GM23338 (cell line): ENCODE measurements at regions not wholly inside any gene's neighbourhood (a gene's known extent, or its start where the extent isn't known, plus 50 kb on each side); places are given as distances from the start of the nearest gene placed in this dataset.

ENCODE experiments used
- ATAC-seq: fragments of 200-7000 bp; cut with Tn5 transposase; 3 replicates; pipeline ENCODE4 v1.9.1; 2020
- DNase-seq: peaks from one replicate; pipeline ENCODE4 v3.0.0-alpha.2; 2015; ENCODE audit warnings: low spot score
- H2AFZ ChIP-seq: fragments of 200-600 bp; sonication (generic); 2 replicates; pipeline ENCODE4 v1.8.0; 2016; ENCODE audit warnings: antibody characterized with exemption, mild to moderate bottlenecking, moderate library complexity
- H3F3A ChIP-seq: fragments of 200-600 bp; sonication (generic); replicated peaks from 2 replicates; pipeline ENCODE4 v1.8.0; 2017; ENCODE audit warnings: antibody characterized with exemption, mixed run types, low read depth
- H3K27ac ChIP-seq: fragments of 200-600 bp; sonication (generic); 2 replicates; pipeline ENCODE4 v1.6.1; 2016; ENCODE audit warnings: low read depth
- H3K27me3 ChIP-seq: fragments of 200-600 bp; sonication (generic); 2 replicates; pipeline ENCODE4 v1.8.0; 2016; ENCODE audit warnings: mild to moderate bottlenecking, mixed run types, moderate library complexity; ENCODE audit not compliant: insufficient read depth
- H3K36me3 ChIP-seq: fragments of 200-600 bp; sonication (generic); 2 replicates; pipeline ENCODE4 v1.8.0; 2016; ENCODE audit warnings: mild to moderate bottlenecking; ENCODE audit not compliant: insufficient read depth
- H3K4me1 ChIP-seq: fragments of 200-600 bp; sonication (generic); 2 replicates; pipeline ENCODE4 v1.8.0; 2016; ENCODE audit warnings: mild to moderate bottlenecking, moderate library complexity; ENCODE audit not compliant: insufficient read depth
- H3K4me2 ChIP-seq: fragments of 200-600 bp; sonication (generic); 2 replicates; pipeline ENCODE4 v1.7.1; 2017; ENCODE audit warnings: mixed run types
- H3K4me3 ChIP-seq: fragments of 200-600 bp; sonication (generic); 2 replicates; pipeline ENCODE4 v1.6.1; 2016; ENCODE audit warnings: mixed run types
- H3K79me2 ChIP-seq: fragments of 200-600 bp; sonication (generic); replicated peaks from 2 replicates; pipeline ENCODE4 v1.8.0; 2017; ENCODE audit warnings: mild to moderate bottlenecking; ENCODE audit not compliant: insufficient read depth
- H3K9me2 ChIP-seq: fragments of 200-600 bp; sonication (generic); 2 replicates; pipeline ENCODE4 v1.8.0; 2017; ENCODE audit not compliant: insufficient read depth
- H4K20me1 ChIP-seq: fragments of 200-600 bp; sonication (generic); replicated peaks from 2 replicates; pipeline ENCODE4 v1.8.0; 2017; ENCODE audit warnings: mild to moderate bottlenecking; ENCODE audit not compliant: insufficient read depth
- H3K27ac Mint-ChIP-seq: 2 replicates; pipeline ENCODE4 v1.8.0; 2020; ENCODE audit warnings: inconsistent platforms, mild to moderate bottlenecking, moderate library complexity, mixed read lengths
- H3K27me3 Mint-ChIP-seq: 3 replicates; pipeline ENCODE4 v1.8.0; 2022; ENCODE audit warnings: low read depth, mild to moderate bottlenecking, moderate library complexity, mixed read lengths, inconsistent platforms; ENCODE audit not compliant: insufficient read depth, poor library complexity
- H3K36me3 Mint-ChIP-seq: 3 replicates; pipeline ENCODE4 v1.8.0; 2021; ENCODE audit warnings: low read depth, mild to moderate bottlenecking, inconsistent platforms, moderate library complexity, mixed read lengths
- H3K4me1 Mint-ChIP-seq: 3 replicates; pipeline ENCODE4 v1.8.0; 2020; ENCODE audit warnings: mild to moderate bottlenecking, inconsistent platforms, mixed read lengths
- H3K4me3 Mint-ChIP-seq: 3 replicates; pipeline ENCODE4 v1.8.0; 2021; ENCODE audit warnings: moderate library complexity, mild to moderate bottlenecking, inconsistent platforms, mixed read lengths
- H3K9me3 Mint-ChIP-seq: 3 replicates; pipeline ENCODE4 v1.8.0; 2020; ENCODE audit warnings: moderate library complexity, mild to moderate bottlenecking, inconsistent platforms, mixed read lengths
- CREB1 ChIP-seq: fragments of 250-450 bp; sonication (Bioruptor Pico); IDR thresholded peaks from 2 replicates; pipeline ENCODE4 v1.5.0; 2020; ENCODE audit warnings: low read depth, mild to moderate bottlenecking, moderate library complexity
- CTCF ChIP-seq, 2 experiments: fragments of 200-600 bp in 1 of 2; sonication (generic) in 1 of 2; conservative IDR thresholded peaks; 2 replicates each; pipeline versions ENCODE4 v1.5.1 to v1.6.1; 2016 to 2017; ENCODE audit warnings: antibody characterized with exemption in 2 of 2, low read depth in 2 of 2, mild to moderate bottlenecking in 2 of 2, moderate library complexity in 1 of 2
- EZH2 ChIP-seq: fragments of 200-600 bp; sonication (generic); IDR thresholded peaks from one replicate; pipeline ENCODE4 v1.8.0; 2017; ENCODE audit warnings: antibody characterized with exemption, mild to moderate bottlenecking, low read depth; ENCODE audit not compliant: unreplicated experiment
- REST ChIP-seq: IDR thresholded peaks from one replicate; pipeline ENCODE4 v1.6.1; 2018; ENCODE audit warnings: antibody characterized with exemption; ENCODE audit not compliant: unreplicated experiment
- ZNF114 ChIP-seq: fragments of 250-450 bp; sonication (Bioruptor Pico); IDR thresholded peaks from 2 replicates; pipeline ENCODE4 v1.5.0; 2020; ENCODE audit warnings: mild to moderate bottlenecking, moderate library complexity

GRCh38 chr13:72570019-72570418 lies 157.4 kb downstream of the MZT1 start:
- Histone ChIP-seq H3K27me3 (no peaks in the 10 kb centered on the region), H3K4me1 (peaks cover 11% of the 10 kb centered on the region), H3K36me3 (no peaks in the 10 kb centered on the region), H3K79me2 (no peaks in the 10 kb centered on the region), H2AFZ (no peak overlapping the region), H3K4me3 (no peak overlapping the region), H3F3A (no peaks in the 10 kb centered on the region), H3K4me2 (no peak overlapping the region), H3K27ac (no peak overlapping the region), H4K20me1 (no peaks in the 10 kb centered on the region), H3K9me2 (no peaks in the 10 kb centered on the region)
- DNase-seq (no peak), ATAC-seq (no peak)
- H3K4me3 Mint-ChIP-seq = no peak overlapping the region
- no peak overlapping the region for H3K27ac Mint-ChIP-seq
- H3K36me3 Mint-ChIP-seq = no peaks in the 10 kb centered on the region
- H3K4me1 Mint-ChIP-seq = peaks cover 11% of the 10 kb centered on the region
- no peak for TF ChIP-seq REST
- no peak for TF ChIP-seq CREB1 (CRISPR knock-in tag)
- TF ChIP-seq ZNF114 (CRISPR knock-in tag) = no peak
- no peaks in the 10 kb centered on the region for H3K27me3 Mint-ChIP-seq
- H3K9me3 Mint-ChIP-seq = no peaks in the 10 kb centered on the region

GRCh38 chr13:72567566-72567965 lies 159.9 kb downstream of the MZT1 start:
- no peak overlapping the region for H3K4me3 Mint-ChIP-seq
- H3K79me2 ChIP-seq = no peaks in the 10 kb centered on the region

More at GRCh38 chr13:72567566-72567965, 159.9 kb downstream of the MZT1 start:
- Histone ChIP-seq H3K4me2 (peak overlapping the region; percentile 25; the same call in 1 of the 2 replicates), H3K9me2 (no peaks in the 10 kb centered on the region), H3K36me3 (no peaks in the 10 kb centered on the region), H3K4me1 (peaks cover 11% of the 10 kb centered on the region), H3K27ac (no peak overlapping the region), H2AFZ (no peak overlapping the region), H3K27me3 (no peaks in the 10 kb centered on the region), H3F3A (no peaks in the 10 kb centered on the region), H3K4me3 (no peak overlapping the region), H4K20me1 (no peaks in the 10 kb centered on the region)
- Mint-ChIP-seq H3K36me3 (no peaks in the 10 kb centered on the region), H3K27ac (no peak overlapping the region), H3K9me3 (no peaks in the 10 kb centered on the region), H3K4me1 (peaks cover 11% of the 10 kb centered on the region), H3K27me3 (no peaks in the 10 kb centered on the region)
- ATAC-seq (peak; percentile 69), DNase-seq (peak; percentile 40)
- TF ChIP-seq EZH2 (no peak), CTCF (conservative IDR thresholded peaks at IDR 0.05; ENCODE audit: low read depth in 2 of 2) (peak; percentile 52 to 64)
